Transverse colon (tissue), 4 donors: ENCODE measurements at regions not wholly inside any gene's neighbourhood (a gene's known extent, or its start where the extent isn't known, plus 50 kb on each side); places are given as distances from the start of the nearest gene placed in this dataset.
"Not testable (repeated sequence)": the region's sequence is repeated elsewhere in the genome, so short reads cannot be mapped to it uniquely, and the experiment has no call there.

ENCODE experiments used
- EP300 ChIP-seq: sonication (generic); formaldehyde crosslinking; IDR thresholded peaks from one replicate; pipeline ENCODE4 v1.6.1; 2017; ENCODE audit warnings: antibody characterized with exemption, low read depth
- POLR2A ChIP-seq: fragments of 450-650 bp; IDR thresholded peaks from one replicate; pipeline ENCODE4 v1.6.1; 2016; ENCODE audit warnings: antibody characterized with exemption, mild to moderate bottlenecking, moderate library complexity
- POLR2AphosphoS5 ChIP-seq, 3 donors: sonication (generic); formaldehyde crosslinking; IDR thresholded peaks; one replicate each; pipeline ENCODE4 v1.6.1; 2016; ENCODE audit warnings: antibody characterized with exemption in 3 of 3
- TF ChIP-seq, protein P1 (sequence below), 5 experiments: fragments of 200-600 bp in 3 of 5; fragments of 450-650 bp in 2 of 5; sonication (generic) in 3 of 5; IDR thresholded peaks; 1 replicate in 2 of 5; 2 replicates in 3 of 5; pipeline ENCODE4 v1.5.1; 2016 to 2017; ENCODE audit warnings: antibody characterized with exemption in 5 of 5, inconsistent platforms in 3 of 5, mild to moderate bottlenecking in 2 of 5, moderate library complexity in 1 of 5

DNA sequence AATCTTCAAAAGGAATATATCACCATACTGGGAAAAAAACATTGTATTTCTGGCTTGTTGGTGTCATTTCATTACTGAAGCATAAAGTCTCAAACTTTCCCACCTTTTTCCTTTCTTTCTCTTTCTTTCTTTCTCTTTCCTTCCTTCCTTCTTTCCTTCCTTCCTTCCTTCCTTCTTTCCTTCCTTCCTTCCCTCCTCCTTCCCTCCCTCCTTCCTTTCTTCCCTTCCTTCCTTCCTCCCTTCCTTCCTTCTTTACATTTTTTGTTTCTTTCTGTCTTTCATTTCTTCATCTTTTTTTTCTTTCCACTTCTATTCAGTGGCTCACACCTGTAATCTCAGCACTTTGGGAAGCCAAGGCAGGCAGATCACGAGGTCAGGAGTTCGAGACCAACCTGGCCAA is 1160.7 kb downstream of the PCDH7 start:
- TF ChIP-seq, protein P1, sequence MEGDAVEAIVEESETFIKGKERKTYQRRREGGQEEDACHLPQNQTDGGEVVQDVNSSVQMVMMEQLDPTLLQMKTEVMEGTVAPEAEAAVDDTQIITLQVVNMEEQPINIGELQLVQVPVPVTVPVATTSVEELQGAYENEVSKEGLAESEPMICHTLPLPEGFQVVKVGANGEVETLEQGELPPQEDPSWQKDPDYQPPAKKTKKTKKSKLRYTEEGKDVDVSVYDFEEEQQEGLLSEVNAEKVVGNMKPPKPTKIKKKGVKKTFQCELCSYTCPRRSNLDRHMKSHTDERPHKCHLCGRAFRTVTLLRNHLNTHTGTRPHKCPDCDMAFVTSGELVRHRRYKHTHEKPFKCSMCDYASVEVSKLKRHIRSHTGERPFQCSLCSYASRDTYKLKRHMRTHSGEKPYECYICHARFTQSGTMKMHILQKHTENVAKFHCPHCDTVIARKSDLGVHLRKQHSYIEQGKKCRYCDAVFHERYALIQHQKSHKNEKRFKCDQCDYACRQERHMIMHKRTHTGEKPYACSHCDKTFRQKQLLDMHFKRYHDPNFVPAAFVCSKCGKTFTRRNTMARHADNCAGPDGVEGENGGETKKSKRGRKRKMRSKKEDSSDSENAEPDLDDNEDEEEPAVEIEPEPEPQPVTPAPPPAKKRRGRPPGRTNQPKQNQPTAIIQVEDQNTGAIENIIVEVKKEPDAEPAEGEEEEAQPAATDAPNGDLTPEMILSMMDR (IDR thresholded peaks at IDR 0.05): not testable (repeated sequence)
- TF ChIP-seq POLR2AphosphoS5 (IDR thresholded peaks at IDR 0.05); EP300; POLR2A: not testable (repeated sequence)
